GM18505 (cell line): ENCODE measurements at regions not wholly inside any gene's neighbourhood (a gene's known extent, or its start where the extent isn't known, plus 50 kb on each side); places are given as distances from the start of the nearest gene placed in this dataset.

Source experiments
- ATAC-seq: cut with Tn5 transposase; IDR thresholded peaks from one replicate; pipeline ENCODE4 v1.9.1; 2021; ENCODE audit not compliant: unreplicated experiment
- POLR2A ChIP-seq: IDR thresholded peaks from 4 replicates; pipeline ENCODE4 v1.6.1; 2011; ENCODE audit warnings: borderline replicate concordance; ENCODE audit not compliant: insufficient read depth, insufficient read length; ENCODE audit errors: extremely low read depth

DNA sequence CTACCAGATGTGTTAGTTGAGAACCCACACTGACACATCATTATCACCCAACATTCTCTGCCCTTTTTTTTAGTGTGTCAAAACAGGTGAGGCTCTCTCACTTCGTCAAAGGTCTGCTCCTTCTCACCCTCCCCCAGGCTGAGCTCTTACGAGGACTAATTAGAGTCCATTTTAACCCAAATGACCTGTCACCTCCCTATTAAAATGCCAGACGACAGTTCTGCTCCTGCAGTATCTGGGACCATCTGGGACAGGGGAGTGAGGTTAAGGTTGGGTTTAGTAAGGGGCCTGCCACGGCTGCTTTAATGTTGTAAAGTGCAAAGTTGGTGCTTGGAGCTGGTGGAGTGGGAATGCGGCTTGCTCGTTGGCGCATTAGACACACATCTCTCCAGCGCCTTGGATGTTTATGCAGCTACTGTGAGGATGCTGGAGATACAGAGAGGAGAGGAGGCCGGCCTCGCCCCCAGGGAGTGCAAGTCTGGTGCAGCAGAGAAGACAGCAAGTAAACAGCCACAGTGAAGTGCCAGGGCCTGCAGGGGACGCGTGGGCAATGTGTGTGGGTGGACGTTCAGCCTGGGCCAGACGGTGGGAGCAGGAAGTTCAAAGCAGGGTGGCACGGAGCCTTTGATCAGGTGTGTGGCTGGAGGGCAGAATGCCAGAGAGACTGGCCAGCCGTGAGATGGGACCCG lies 96.2 kb downstream of the C9orf50 start:
- ATAC-seq, result no peak
- TF ChIP-seq POLR2A, result no peak

DNA sequence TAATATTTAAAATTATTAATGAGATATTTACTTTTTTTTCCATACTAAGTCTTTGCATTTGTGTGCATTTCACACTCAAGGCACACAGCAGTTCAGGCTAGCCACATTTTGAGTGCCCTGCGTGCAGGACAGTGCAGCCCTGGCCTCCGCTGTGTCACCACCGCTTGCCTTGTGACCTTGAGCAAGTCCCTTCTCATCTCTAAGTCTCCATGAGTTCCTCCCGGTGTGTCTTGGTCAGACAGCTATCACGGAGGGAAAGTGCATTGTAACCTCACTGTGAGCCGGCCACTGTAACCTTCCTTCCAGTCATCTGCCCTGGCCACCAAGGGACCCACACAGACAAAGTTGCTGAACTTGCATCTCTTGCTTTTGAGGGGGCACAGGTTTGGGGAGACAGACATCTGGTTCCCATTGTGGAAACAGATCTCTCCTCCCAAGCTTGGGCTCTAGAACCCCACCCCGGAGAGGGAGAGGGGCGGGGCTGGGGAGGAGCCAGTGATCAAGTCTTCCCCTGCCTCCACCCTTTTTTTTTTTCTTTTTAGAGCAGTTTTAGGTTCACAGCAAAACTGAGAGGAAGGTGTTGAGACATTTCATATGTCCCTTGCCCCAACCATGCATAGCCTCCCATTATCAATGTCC lies 96.8 kb downstream of the C9orf50 start:
- TF ChIP-seq POLR2A, result no peak
- ATAC-seq, result no peak

DNA sequence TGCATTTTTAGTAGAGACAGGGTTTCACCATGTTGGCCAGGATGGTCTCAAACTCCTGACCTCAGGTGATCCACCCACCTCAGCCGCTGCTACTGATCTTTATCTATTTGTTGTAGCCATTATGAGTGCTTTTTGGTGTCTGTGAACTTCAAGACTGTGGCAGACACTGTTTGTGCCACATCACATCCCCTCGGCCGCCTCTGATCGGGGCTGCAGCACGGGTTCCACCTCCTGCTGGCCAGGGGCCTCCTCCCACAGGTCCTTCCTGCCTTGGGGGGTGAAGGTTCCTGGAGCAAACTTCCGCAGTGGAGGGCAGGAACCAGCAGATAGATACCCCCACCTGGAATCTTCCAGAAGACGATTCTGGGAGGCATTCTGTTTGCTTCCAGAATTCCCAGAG lies 98.5 kb downstream of the C9orf50 start:
- no peak for TF ChIP-seq POLR2A

DNA sequence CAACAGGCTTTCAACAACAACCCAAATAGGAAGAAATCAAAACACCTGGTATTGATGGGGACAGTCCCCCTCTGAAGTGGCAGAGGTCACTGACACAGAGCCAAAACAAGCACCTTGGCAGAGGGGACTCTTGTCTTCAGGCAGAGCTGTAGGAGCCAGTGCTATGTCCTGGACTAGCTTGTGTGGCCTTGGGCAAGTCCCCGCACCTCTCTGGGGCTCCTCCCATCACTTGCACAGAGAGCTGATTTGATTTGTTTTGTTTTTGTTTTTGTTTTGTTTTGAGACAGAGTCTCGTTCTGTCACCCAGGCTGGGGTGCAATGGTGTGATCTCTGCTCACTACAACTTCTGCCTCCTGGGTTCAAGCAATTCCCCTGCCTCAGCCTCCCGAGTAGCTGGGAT lies 100.8 kb downstream of the C9orf50 start:
- no peak for ATAC-seq
- TF ChIP-seq POLR2A, result no peak

More for the DNA sequence above, 98.5 kb downstream of the C9orf50 start:
- ATAC-seq, result no peak

DNA sequence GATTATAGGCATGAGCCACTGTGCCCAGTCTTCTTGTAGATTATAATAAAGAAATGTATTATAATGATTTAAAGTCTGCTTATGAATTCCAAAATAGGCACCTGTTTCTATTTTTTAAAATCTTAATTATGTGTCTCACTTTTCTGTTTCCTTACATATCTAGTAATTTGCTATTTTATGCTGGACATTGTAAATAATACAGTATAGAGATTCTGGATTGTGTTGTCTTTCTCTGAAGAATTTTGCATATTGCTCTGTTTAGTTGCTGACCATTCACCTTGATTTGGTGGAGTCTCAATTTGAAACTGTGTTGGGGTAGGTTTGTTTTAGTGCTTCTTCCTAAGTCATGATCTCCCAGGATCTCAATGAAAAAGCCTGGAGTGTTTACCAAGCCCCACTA lies 102.8 kb downstream of the C9orf50 start:
- ATAC-seq, result no peak
- no peak for TF ChIP-seq POLR2A

DNA sequence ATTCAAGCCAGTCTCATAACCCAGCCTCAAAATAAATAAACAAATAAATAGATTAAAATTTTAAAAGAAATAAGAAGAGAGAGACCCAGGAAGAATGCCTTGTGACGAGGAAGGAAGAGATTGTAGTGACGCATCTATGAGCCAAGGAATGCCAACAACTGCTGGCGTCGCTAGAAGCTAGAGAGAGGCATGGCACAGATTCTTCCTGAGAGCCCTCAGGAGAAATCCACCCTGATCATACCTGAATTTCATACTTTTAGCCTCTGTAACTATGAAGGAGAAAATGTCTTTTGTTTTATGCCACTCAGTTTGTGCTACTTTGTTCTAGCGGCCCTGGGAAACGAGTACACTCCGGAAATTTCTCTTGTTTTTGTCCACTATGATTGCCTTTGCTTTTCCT lies 103.9 kb downstream of the C9orf50 start:
- TF ChIP-seq POLR2A, result no peak
- no peak for ATAC-seq

DNA sequence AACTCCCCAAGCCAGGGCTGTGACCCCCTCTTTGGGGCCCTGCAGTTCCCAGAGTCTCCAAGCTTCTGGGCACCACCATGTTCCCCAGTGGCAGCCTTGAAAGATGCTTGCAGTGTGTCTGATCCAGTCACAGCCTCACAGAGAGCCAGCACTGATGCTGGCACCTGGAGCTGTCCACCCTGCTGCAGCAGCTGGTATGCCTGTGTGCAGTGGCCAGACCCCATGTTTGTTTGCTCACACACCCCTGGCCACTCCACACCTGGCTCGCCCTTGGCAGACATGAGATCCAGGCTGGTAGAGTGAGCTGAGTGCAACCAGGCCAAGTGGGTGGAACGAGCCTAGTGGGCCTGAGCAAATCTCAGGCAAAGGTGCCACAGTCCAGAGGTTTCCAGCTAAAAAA lies 106.0 kb downstream of the C9orf50 start:
- no peak for TF ChIP-seq POLR2A
- ATAC-seq, result no peak

DNA sequence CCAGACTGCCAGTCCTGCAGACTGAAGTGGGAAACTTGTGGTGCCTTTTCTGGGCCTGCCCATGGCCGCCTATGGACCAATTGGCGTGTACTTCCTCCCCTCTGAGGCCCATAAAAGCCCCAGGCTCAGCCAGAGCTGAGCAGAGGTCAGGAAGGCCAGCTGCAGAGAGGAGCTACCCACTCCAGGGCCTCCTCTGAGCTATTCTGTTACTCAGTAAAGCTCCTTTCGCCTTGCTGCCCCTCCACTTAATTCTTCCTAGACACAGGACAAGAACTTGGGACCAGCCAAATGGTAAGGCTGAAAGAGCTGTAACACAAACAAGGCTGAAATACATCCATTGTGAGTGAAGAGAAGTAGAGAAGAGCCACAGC lies 106.4 kb downstream of the C9orf50 start:
- ATAC-seq, result no peak

GRCh38 chr9:129513856-129514496 lies 106.9 kb downstream of the C9orf50 start:
- ATAC-seq, result no peak
- no peak for TF ChIP-seq POLR2A

More for the DNA sequence above, 106.4 kb downstream of the C9orf50 start:
- no peak for TF ChIP-seq POLR2A

DNA sequence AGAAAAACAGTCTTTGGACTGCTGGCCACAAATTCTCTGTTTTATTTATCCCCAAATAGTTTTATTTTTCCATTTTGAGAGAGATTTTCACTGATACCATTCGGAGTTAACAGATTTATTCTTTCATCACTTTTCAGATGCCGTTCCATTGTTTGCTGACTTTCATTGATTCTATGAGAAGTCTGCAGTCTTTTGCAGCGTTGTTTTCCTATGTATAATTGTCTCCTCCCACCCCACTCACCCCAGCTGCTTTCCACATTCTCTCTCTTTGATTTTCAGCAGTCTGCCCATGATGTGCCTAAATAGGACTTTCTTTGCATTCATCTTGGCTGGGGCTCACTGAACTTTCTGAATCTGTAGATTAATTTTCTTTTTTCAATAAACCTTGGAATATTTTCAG lies 107.6 kb downstream of the C9orf50 start:
- no peak for ATAC-seq
- no peak for TF ChIP-seq POLR2A

GRCh38 chr9:129511285-129511900 lies 109.5 kb downstream of the C9orf50 start:
- TF ChIP-seq POLR2A, result no peak
- no peak for ATAC-seq

DNA sequence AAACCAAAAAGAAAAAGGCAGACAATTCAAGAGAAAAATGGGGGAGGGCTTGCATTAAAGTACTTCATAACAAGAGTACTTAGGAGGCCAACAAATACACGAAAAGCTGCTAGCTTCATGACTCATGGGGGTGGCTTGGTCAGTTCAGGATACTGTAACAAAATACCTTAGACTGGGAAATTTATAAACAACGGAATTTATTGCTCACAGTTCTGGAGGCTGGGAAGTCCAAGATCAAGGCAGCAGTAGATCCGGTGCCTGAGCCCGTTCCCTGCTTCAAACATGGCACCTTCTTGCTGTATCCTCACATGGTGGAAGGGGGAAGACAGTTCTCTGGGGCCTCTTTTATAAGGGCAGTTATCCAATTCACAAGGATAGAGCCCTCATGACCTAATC lies 111.4 kb downstream of the C9orf50 start:
- TF ChIP-seq POLR2A, result no peak
- no peak for ATAC-seq

DNA sequence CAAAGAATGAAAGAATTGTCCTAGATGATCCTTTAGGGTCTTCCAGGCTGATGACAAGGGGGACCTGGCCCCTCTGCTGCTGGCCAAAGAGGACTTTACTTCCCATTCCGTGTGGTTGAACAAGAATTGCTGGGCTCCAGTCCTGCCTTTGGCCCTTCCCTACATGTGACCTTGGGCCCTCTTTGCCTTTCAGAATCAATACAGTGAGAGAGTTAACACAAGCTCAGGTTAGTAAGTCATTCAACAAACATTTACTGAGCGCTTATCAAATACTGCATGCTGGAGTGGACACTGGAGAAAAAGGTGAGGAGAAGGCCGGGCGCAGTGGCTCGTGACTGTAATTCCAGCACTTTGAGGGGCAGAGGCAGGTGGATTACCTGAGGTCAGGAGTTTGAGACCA lies 113.1 kb downstream of the C9orf50 start:
- TF ChIP-seq POLR2A, result no peak
- ATAC-seq, result no peak

GRCh38 chr9:129506892-129507291 lies 114.0 kb downstream of the C9orf50 start:
- ATAC-seq, result no peak
- TF ChIP-seq POLR2A, result no peak
